Tibial nerve (tissue), 4 donors: ENCODE measurements at regions not wholly inside any gene's neighbourhood (a gene's known extent, or its start where the extent isn't known, plus 50 kb on each side); places are given as distances from the start of the nearest gene placed in this dataset.

ENCODE experiments used
- DNase-seq, 2 donors: peaks; one replicate each; pipeline ENCODE4 v3.0.0-alpha.2; 2019; ENCODE audit warnings: low spot score in 2 of 2
- H3K27ac ChIP-seq, 4 donors: fragments of 200-600 bp; sonication (generic) in 3 of 4; one replicate each; pipeline ENCODE4 v1.5.1; 2017 to 2019; ENCODE audit warnings: mild to moderate bottlenecking in 1 of 4
- H3K27me3 ChIP-seq, 2 donors: fragments of 200-600 bp; sonication (generic) in 1 of 2; one replicate each; pipeline versions ENCODE4 v1.5.1 to v1.6.0; 2017 to 2019
- H3K36me3 ChIP-seq, 3 donors: fragments of 200-600 bp; sonication (generic); one replicate each; pipeline ENCODE4 v1.5.1; 2018 to 2019
- H3K4me1 ChIP-seq, 4 donors: fragments of 200-600 bp; sonication (generic) in 3 of 4; one replicate each; pipeline ENCODE4 v1.5.1; 2017 to 2019
- H3K4me3 ChIP-seq, 4 donors: fragments of 200-600 bp; sonication (generic) in 3 of 4; one replicate each; pipeline ENCODE4 v1.5.1; 2017 to 2019; ENCODE audit warnings: mild to moderate bottlenecking in 1 of 4, moderate library complexity in 1 of 4
- H3K9me3 ChIP-seq, 4 donors: fragments of 200-600 bp; sonication (generic) in 3 of 4; one replicate each; pipeline ENCODE4 v1.5.1; 2017 to 2019
- CTCF ChIP-seq, 5 experiments: fragments of 200-600 bp in 3 of 5; fragments of 450-650 bp in 2 of 5; sonication (generic) in 3 of 5; IDR thresholded peaks; one replicate each; pipeline ENCODE4 v1.5.1; 2016 to 2019; ENCODE audit warnings: antibody characterized with exemption in 5 of 5, mild to moderate bottlenecking in 3 of 5, moderate library complexity in 2 of 5
- EP300 ChIP-seq, 2 donors: sonication (generic); formaldehyde crosslinking; IDR thresholded peaks; one replicate each; pipeline ENCODE4 v1.6.1; 2017; ENCODE audit warnings: antibody characterized with exemption in 2 of 2, mild to moderate bottlenecking in 1 of 2
- POLR2A ChIP-seq, 2 donors: fragments of 450-650 bp; IDR thresholded peaks; one replicate each; pipeline ENCODE4 v1.6.1; 2017; ENCODE audit warnings: antibody characterized with exemption in 2 of 2, mild to moderate bottlenecking in 2 of 2, moderate library complexity in 2 of 2
- WGBS, 2 donors: methylation state at CpG; one replicate each; pipeline ENCODE4 v1.1.5; 2018; 5-methylcytosine and 5-hydroxymethylcytosine counted together

GRCh38 chrX:79604364-79604763 lies 237.2 kb upstream of the ITM2A start:
- WGBS, 2 donors, result 78 to 80% methylated on average over 3 to 4 of the region's 4 CpGs

GRCh38 chrX:79601341-79602131 lies 234.4 kb upstream of the ITM2A start:
- Histone ChIP-seq H3K36me3 (no peaks in the 10 kb centered on the region), H3K9me3 (no peaks in the 10 kb centered on the region), H3K27ac (no peak overlapping the region), H3K4me3 (no peak overlapping the region), H3K27me3 (peaks cover 0 to 10% of the 10 kb centered on the region in 2 donors), H3K4me1 (no peaks in the 10 kb centered on the region)
- WGBS, 2 donors, result 30 to 69% methylated on average over 3 of the region's 3 CpGs
- no peak for TF ChIP-seq CTCF (IDR thresholded peaks at IDR 0.05)
- TF ChIP-seq EP300 (IDR thresholded peaks at IDR 0.05), result no peak
- TF ChIP-seq POLR2A (IDR thresholded peaks at IDR 0.05), result no peak
- DNase-seq, result no peak

More at GRCh38 chrX:79604364-79604763, 237.2 kb upstream of the ITM2A start:
- DNase-seq, result no peak
- Histone ChIP-seq H3K9me3 (no peaks in the 10 kb centered on the region), H3K4me3 (no peak overlapping the region), H3K27ac (no peak overlapping the region), H3K4me1 (no peaks in the 10 kb centered on the region), H3K27me3 (peaks cover 0 to 10% of the 10 kb centered on the region in 2 donors), H3K36me3 (no peaks in the 10 kb centered on the region)
- no peak for TF ChIP-seq POLR2A (IDR thresholded peaks at IDR 0.05)
- TF ChIP-seq EP300 (IDR thresholded peaks at IDR 0.05), result no peak
- TF ChIP-seq CTCF (IDR thresholded peaks at IDR 0.05), result no peak

GRCh38 chrX:79592259-79592658 lies 225.1 kb upstream of the ITM2A start:
- DNase-seq, result no peak
- no peak overlapping the region for H3K4me3 ChIP-seq
- no peaks in the 10 kb centered on the region for H3K36me3 ChIP-seq
- H3K27ac ChIP-seq, result no peak overlapping the region
- H3K27me3 ChIP-seq, result no peaks in the 10 kb centered on the region
- TF ChIP-seq POLR2A (IDR thresholded peaks at IDR 0.05), result no peak
- TF ChIP-seq CTCF (IDR thresholded peaks at IDR 0.05), result peak in 1 of 5 experiments; percentile 10
- no peak for TF ChIP-seq EP300 (IDR thresholded peaks at IDR 0.05)
- no peaks in the 10 kb centered on the region for H3K9me3 ChIP-seq
- H3K4me1 ChIP-seq, result no peaks in the 10 kb centered on the region
- WGBS, 2 donors, result 16 to 23% methylated on average over 3 of the region's 3 CpGs

GRCh38 chrX:79588233-79588632 lies 221.1 kb upstream of the ITM2A start:
- no peak overlapping the region for H3K4me3 ChIP-seq
- no peaks in the 10 kb centered on the region for H3K9me3 ChIP-seq
- no peaks in the 10 kb centered on the region for H3K36me3 ChIP-seq
- no peaks in the 10 kb centered on the region for H3K4me1 ChIP-seq
- no peak for DNase-seq
- no peaks in the 10 kb centered on the region for H3K27me3 ChIP-seq
- TF ChIP-seq CTCF (IDR thresholded peaks at IDR 0.05) (no peak), POLR2A (IDR thresholded peaks at IDR 0.05) (no peak), EP300 (IDR thresholded peaks at IDR 0.05) (no peak)
- no peak overlapping the region for H3K27ac ChIP-seq

GRCh38 chrX:79573760-79574159 lies 206.6 kb upstream of the ITM2A start:
- Histone ChIP-seq H3K4me1 (no peaks in the 10 kb centered on the region), H3K4me3 (no peak overlapping the region), H3K36me3 (no peaks in the 10 kb centered on the region), H3K27me3 (peaks cover 0 to 6% of the 10 kb centered on the region in 2 donors), H3K9me3 (no peaks in the 10 kb centered on the region), H3K27ac (no peak overlapping the region)
- TF ChIP-seq CTCF (IDR thresholded peaks at IDR 0.05) (no peak), POLR2A (IDR thresholded peaks at IDR 0.05) (no peak), EP300 (IDR thresholded peaks at IDR 0.05) (no peak)
- no peak for DNase-seq
- 38 to 55% methylated on average over 1 of the region's 1 CpG for WGBS, 2 donors
